IPS DF 19.7 (cell line): ENCODE measurements at regions not wholly inside any gene's neighbourhood (a gene's known extent, or its start where the extent isn't known, plus 50 kb on each side); places are given as distances from the start of the nearest gene placed in this dataset.
"Not testable (repeated sequence)": the region's sequence is repeated elsewhere in the genome, so short reads cannot be mapped to it uniquely, and the experiment has no call there.

Source experiments
- DNase-seq: peaks from one replicate; pipeline ENCODE4 v3.0.0-alpha.2; 2013; ENCODE audit warnings: low read depth, low spot score

DNA sequence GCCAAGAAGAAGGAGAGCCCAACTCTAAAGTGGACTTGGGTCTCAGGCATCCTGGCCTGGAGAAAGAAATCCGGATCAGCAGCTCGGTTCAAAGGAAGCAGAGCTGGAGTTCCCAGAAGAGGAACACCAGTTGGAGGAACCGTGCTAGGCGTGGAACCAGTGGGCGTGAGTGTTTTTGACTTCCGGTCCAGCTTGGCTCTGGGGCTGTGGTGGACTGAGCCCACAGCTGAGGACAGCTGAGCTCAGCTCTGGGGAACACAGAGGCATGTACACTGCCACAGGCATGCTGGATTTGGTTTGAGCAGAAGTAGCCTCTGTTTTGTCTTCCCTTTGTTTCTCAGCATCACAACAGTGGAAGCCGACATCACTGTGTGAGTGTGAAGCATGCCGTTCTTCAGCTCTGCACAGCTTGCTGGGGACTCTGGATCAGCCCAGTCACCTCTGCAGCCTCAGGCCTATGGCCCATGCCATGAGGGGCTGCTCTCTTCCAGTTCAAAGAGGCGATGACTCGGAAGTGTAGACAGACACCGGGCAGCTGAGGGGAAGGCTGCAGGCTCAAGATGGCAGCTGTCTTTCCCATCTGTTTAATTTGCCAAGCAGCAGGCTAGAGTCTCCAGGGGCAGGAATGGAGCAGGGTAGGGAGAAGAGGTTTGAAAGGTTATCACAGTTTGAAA lies 185.8 kb upstream of the UBE3A start:
- DNase-seq: no peak

DNA sequence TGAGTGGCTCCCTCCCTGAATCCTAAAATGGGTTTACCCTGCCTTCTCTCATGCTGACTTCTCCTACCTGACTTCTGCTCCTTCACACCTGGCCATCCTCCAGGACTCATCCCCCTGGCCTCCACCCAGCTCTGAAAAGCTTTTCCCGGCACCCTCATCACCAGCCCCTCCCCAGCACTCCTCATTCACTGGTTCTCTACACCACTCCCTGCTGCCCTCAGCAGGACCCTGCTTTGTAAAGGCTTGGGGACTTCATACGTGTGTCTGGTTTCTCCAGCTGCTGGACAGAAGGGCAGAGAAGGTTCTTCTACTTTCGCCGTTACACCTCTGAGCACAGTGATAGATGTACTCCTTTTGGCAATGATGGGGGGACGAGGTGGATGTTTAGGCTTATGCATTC lies 184.9 kb upstream of the UBE3A start:
- no peak for DNase-seq

DNA sequence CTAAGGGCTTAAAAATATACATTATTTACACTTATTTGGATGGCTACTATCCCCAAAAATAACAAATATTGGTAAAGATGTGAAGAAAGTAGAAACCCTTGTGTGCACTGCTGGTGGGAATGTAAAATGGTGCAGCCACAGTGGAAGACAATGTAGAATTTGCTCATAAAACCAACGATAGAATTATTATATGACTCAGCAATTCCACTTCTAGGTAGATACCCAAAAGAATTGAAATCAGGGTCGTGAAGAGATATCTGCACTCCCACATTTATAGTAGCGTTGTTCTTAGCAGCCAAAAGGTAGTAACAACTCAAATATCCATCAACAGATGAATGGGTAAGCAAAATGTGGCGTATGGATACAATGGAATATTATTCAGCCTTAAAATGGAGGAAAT lies 181.6 kb upstream of the UBE3A start:
- no peak for DNase-seq

DNA sequence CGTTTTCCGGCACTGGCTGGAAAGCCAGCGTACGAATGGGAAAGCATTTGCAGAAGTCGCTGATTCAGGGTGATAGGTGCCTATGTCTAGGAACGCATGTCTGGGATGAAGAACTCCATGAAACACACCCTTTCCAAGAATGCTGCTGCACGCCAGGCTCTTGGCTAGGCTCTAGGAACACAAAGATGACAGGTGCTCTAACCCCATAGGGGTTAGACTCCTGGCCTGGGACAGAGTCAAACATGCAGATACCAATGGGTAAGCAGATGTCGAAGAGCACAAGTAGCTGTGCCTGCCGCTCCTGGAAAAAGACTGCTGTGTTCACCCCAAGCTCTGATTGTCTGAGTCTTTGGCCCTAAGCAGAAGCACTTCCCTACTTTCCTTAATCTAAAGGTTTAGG lies 180.9 kb upstream of the UBE3A start:
- no peak for DNase-seq

DNA sequence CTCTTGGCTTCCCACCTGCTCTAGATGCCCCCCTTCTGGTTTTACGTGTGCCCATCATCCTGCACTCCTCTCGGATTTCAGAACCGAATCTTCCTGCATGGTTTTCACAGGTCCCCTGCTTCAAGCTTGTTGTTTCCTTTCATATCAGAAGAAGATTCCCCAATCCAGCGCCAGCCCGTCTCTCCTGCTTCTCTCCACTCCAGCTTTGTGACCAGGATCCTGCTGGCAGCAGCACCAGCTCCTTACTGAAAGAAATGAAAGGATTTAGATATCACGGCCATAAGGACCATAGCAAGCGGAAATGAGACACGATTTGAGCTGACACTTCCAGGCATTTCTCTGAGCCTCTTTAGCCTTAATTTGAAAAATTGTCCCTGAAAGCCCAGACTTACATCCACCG lies 180.3 kb upstream of the UBE3A start:
- no peak for DNase-seq

- DNase-seq: no peak
These were observed 179.3 kb upstream of the UBE3A start for GRCh38 chr15:25618161-25618560.

- DNase-seq: no peak
These were observed 177.6 kb upstream of the UBE3A start for GRCh38 chr15:25616471-25616870.

- no peak for DNase-seq
These were observed 174.3 kb upstream of the UBE3A start for GRCh38 chr15:25613134-25613533.

DNA sequence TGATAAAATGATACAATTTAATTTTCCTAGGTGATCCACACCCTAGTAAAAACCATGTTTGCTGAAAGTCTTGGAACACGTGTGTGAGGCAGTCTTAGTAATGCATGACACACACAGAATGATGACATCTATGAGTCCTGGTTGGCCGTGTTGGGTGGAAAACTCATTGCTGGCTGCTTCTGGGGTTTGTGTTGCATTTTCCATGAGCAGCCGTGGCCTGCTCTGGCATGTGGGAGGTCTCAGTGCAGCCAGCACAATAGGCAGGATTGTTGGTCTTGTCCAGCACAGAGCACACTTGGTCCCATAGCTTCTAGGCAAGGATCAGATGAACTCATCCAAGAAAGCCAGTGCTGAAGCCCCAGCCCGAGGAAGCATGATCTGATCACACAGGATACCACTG lies 172.8 kb upstream of the UBE3A start:
- DNase-seq: no peak

GRCh38 chr15:25609371-25609770 lies 170.5 kb upstream of the UBE3A start:
- DNase-seq: no peak

DNA sequence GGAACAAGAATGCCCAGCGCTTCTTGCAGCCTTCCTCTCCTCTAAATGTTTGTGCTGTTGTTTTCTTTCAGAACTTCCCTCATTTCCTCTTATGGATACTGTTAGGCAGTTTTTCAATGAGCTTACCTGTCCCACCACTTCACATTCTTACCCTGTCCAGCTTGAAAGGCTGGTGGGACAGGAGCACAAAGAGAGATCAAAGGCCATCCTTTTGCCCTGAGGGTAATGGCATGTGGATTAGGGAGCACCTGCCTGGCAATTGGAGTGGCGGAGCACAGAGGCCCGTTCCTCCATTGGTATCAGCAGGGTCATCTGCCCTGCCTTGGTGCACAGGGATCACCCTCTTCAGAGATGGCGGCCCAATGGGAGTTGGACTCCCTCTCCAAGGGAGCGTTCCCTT lies 170.1 kb upstream of the UBE3A start:
- DNase-seq: no peak

DNA sequence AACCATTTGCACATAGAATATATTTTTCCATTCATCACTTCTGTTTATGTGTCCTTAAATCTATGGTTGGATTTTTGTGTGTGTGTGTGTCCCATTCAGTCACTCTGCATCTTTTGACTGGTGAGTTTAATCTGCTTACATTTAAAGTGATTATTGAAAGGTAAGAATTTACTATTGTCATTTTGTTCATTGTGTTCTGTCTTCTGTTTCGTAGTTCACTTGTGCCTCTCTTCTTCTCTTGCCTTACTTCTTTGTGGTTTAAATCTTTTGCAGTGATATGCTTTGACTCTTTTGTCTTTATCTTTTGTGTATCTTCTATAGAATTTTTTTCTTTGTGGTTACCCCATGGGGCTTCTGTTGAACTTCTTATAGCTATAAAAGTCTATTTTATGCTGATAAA lies 166.3 kb upstream of the UBE3A start:
- no peak for DNase-seq

DNA sequence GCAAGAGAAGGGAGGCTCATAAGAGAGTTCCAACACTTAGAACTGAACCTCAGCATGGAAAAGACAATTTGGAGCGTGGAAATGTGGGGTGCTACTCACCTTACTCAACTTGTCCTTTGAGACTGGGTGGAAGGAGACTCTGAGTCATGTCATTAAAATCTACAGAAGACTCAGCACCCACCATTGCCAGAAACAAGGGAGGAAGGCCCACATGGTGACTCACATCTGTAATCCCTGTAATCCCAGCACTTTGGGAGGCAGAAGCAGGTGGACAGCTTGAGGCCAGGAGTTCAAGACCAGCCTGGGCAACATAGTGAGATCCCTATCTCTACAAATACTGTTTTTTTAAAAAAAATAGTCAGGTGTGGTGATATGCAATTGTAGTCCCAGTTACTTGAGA lies 161.9 kb upstream of the UBE3A start:
- no peak for DNase-seq

DNA sequence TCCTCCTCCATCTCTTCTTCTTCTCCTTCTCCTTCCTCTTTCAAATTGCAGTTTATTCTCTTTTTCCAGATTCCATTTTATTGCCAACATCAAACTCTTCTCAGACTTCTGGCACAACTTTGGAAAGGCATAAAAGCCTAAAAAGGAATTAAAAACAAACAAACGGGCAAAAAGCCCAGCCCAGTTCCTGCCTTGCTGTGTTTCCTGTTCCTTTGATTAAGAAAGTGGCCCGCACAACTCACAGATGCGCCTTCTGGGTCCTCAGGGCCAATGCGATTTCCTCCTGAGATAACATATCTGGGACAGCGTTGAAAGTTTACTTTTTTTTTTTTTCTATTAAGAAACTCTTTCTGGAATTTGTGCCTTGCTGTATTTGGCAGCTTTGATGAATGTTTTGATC lies 158.7 kb upstream of the UBE3A start:
- no peak for DNase-seq

DNA sequence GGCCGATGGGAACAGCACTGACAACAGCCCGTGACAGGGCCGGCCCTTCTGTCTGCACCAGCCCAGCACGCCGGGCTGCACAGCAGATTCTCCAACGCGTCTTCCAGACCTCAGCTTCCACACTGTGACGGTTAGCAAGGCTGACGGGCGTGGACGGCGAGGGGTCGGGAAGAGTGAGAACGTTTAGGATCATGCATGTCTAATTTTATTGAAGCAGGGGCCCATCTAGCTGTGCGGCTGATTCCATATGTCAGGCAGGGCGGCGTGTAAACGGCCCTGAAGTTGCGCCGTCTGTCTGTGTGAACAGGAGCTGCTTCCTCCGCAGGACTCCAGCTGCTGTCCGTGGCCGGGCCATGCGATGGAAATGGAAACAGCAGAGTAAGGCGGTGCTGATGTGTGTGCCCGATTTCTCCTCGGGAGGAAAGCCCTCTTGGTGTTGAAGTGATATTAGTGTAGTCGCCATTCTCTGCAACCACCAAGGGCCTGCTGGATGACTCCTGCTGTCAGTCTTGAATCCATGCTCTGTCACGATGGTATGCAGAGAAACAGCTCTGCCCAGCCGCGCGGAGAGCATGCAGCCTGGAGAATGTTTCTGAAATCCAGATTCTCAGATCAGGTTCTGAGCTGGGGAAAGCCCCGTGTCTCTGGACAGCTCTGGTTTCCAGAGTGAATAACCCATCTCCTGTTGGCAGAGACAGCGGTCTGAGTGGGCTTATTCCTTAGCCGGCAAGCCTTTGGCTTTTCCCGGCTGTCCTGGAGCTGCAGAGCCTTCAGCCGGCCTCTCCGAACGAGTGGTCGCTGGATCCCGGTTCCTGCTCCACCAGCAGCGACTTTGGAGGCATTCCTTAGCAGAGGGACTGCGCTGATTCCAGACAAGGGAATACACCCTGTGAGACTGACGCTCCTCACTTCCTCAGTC lies 158.1 kb upstream of the UBE3A start:
- no peak for DNase-seq

GRCh38 chr15:25587616-25588340 lies 149.0 kb upstream of the UBE3A start:
- DNase-seq: no peak

GRCh38 chr15:25582886-25583285 lies 144.1 kb upstream of the UBE3A start:
- DNase-seq: no peak

DNA sequence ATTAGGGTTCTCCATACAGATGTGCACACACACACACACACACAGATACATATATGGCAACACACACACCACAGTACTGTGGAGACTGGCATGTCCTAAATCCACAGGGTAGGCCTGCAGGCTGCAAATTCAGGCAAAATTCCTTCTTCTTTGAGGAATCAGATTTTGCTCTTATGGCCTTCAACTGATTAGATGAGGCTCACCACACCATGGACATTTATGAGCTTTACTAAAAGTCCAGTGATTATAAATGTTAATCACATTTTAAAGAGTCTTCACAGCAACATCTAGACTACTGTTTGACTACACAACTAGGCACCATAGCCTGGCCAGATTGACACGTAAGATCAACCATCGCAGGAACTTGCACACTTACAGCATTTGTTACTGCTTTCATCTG lies 140.3 kb upstream of the UBE3A start:
- no peak for DNase-seq

DNA sequence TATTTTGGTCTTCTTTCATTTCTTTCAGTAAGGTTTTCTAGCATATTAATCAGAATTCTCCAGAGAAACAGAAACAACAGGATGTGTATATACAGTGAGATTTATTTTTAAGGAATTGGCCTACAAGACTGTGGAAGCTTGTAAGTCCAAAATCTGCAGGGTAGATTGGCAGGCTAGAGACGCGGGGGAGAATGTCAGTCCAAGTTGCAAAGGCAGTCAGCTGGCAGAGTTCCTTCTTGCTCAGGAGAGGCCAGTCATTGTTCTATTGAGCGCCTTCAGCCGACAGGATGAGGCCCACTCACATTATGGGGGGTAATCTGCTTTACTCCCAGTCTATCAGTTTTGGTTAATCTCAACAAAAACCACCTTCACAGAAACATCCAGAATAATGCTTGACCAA lies 133.4 kb upstream of the UBE3A start:
- DNase-seq: no peak

DNA sequence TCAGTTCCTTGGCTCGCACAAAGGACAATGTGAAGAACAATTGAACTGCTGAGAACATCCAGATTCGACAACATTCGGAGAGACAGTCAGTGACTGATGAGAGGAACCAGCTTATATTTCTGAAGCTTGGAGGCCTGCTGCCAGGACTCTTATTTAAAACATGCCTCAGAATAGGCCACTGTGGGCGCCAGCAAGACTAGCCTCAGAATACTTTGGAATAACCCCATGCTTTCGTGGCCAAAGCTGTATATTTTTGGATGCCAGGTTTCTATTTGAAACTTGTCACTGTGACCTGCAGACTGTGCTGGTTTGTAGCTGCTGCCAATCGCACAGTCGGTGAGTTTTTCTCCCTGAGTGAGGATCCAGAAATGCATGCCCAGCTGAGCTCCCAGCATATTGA lies 129.9 kb upstream of the UBE3A start:
- DNase-seq: no peak

- DNase-seq: not testable (repeated sequence)
These were observed 127.7 kb upstream of the UBE3A start for GRCh38 chr15:25566545-25566944.

GRCh38 chr15:25565470-25566264 lies 126.8 kb upstream of the UBE3A start:
- DNase-seq: no peak
